ENCODE measurements at regions not wholly inside any gene's neighbourhood (a gene's known extent, or its start where the extent isn't known, plus 50 kb on each side); places are given as distances from the start of the nearest gene placed in this dataset.

- Histone ChIP-seq H3K27ac (ENCODE audit: low read depth, low read length) (no peak overlapping the region), H3K4me1 (ENCODE audit: control insufficient read depth, insufficient read depth, low read length) (peaks cover 13% of the 10 kb centered on the region; the same call in 1 of the 2 replicates), H3K9ac (ENCODE audit: low read depth, low read length) (no peak overlapping the region)
Measured at GRCh38 chr14:101707068-101707842, 54.3 kb upstream of the PPP2R5C start.

DNA sequence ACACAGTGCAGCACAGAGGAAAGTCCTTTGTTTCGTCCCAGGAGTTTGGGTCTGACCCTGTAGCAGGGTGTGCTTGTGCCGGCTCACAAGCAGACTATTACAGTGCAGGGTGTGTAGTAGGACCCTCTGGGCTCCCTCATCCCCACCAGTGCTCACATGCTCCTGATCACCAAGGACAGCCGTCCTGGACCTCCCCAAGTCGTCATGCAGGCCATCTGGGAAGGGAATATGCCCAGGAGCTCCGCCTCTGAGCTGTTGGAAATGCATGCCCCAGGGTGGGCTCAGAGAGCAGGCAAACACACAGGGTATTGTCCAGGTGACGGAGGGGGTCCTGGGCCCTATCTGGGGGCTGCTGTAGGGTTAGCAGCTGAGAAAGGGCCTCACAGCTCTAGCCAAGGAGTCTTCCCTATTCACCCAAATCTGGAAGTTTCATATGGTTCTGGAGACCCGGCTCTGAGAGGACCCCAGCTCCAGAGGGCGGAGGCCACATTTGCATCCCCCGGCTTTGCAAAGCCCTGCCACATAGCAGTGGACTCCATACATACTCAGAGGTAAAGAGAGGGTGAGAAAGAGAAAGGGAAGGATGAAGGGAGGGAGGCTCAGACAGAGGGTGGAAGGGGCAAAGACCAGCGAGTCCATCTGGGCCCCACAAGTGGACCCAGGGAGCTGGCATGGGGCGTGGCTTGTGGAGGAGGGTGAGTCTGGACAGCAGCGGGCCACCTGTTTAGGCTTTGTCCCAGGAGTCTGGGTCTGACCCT lies 53.5 kb upstream of the PPP2R5C start:
- H3K27me3 ChIP-seq (ENCODE audit: control insufficient read depth, insufficient read depth, low read length), result peaks cover 35% of the 10 kb centered on the region
- H3K9ac ChIP-seq (ENCODE audit: low read depth, low read length), result no peak overlapping the region

More at GRCh38 chr14:101707068-101707842, 54.3 kb upstream of the PPP2R5C start:
- Histone ChIP-seq H3K36me3 (ENCODE audit: control insufficient read depth, insufficient read depth, low read length) (no peaks in the 10 kb centered on the region), H3K9me3 (ENCODE audit: control insufficient read depth, insufficient read depth, low read length) (no peaks in the 10 kb centered on the region), H3K27me3 (ENCODE audit: control insufficient read depth, insufficient read depth, low read length) (peaks cover 36% of the 10 kb centered on the region), H3K4me3 (ENCODE audit: low read depth, low read length) (no peak overlapping the region)

DNA sequence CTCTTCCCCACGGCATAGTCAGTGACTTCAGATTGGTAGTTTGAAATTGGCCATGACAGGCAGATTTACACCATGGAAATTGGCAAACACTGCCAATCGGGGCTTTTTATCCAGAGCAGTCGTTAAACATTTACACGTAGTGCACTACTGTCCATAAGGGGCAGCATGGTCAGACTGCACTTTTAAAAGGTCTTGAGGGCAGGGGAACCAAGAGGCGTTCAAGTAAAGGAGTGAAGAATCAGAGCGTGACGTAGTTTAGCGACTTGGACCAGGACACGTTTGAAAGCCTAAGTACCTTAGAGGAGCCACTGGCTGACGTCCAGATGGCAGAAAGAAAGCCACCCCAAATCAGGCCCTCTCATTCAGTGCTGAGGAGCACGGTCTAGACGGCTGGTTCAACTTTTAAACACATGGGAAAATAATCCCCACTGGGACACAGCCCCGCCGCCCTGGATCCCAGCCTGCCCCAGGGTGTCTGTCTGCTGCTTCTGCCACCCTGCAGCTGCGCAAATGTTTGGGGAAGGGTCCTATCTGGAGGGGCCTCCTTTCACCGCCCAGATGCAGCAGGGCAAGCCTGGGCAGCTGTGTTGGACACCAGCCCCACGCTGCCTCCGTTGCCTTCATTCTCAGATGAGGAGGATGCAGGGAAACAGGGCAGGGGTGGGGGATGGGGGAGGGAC lies 52.5 kb upstream of the PPP2R5C start:
- Histone ChIP-seq H3K27me3 (ENCODE audit: control insufficient read depth, insufficient read depth, low read length) (peaks cover 30% of the 10 kb centered on the region), H3K36me3 (ENCODE audit: control insufficient read depth, insufficient read depth, low read length) (no peaks in the 10 kb centered on the region), H3K27ac (ENCODE audit: low read depth, low read length) (no peak overlapping the region), H3K9ac (ENCODE audit: low read depth, low read length) (no peak overlapping the region), H3K4me3 (ENCODE audit: low read depth, low read length) (no peak overlapping the region), H3K4me1 (ENCODE audit: control insufficient read depth, insufficient read depth, low read length) (peaks cover 13% of the 10 kb centered on the region; the same call in 1 of the 2 replicates), H3K9me3 (ENCODE audit: control insufficient read depth, insufficient read depth, low read length) (no peaks in the 10 kb centered on the region)

More for the DNA sequence above, 53.5 kb upstream of the PPP2R5C start:
- no peaks in the 10 kb centered on the region for H3K9me3 ChIP-seq (ENCODE audit: control insufficient read depth, insufficient read depth, low read length)
- H3K4me3 ChIP-seq (ENCODE audit: low read depth, low read length), result no peak overlapping the region
- H3K4me1 ChIP-seq (ENCODE audit: control insufficient read depth, insufficient read depth, low read length), result peaks cover 13% of the 10 kb centered on the region; the same call in 1 of the 2 replicates
- no peaks in the 10 kb centered on the region for H3K36me3 ChIP-seq (ENCODE audit: control insufficient read depth, insufficient read depth, low read length)
- no peak overlapping the region for H3K27ac ChIP-seq (ENCODE audit: low read depth, low read length)

DNA sequence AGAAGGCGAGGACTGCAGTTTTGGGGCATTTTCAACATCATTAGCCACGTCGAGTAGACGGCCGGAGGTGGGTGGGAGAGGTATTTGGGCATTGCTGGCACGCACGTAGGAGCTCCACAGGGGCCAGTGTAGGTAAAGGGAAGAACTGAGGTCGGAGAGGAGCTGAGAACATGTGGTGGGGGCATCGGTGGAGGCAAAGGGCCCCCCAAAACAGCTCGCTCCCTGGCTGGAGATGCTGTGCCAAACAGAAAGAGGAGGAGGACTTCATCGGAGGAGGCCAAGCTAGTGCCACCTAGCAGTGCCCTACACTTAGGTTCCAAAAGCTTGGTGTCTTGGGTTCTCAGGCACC lies 52.0 kb upstream of the PPP2R5C start:
- Histone ChIP-seq H3K27ac (ENCODE audit: low read depth, low read length) (no peak overlapping the region), H3K9ac (ENCODE audit: low read depth, low read length) (no peak overlapping the region), H3K4me1 (ENCODE audit: control insufficient read depth, insufficient read depth, low read length) (peaks cover 13% of the 10 kb centered on the region; the same call in 1 of the 2 replicates), H3K27me3 (ENCODE audit: control insufficient read depth, insufficient read depth, low read length) (peaks cover 25% of the 10 kb centered on the region), H3K36me3 (ENCODE audit: control insufficient read depth, insufficient read depth, low read length) (no peaks in the 10 kb centered on the region), H3K9me3 (ENCODE audit: control insufficient read depth, insufficient read depth, low read length) (no peaks in the 10 kb centered on the region), H3K4me3 (ENCODE audit: low read depth, low read length) (no peak overlapping the region)

- Histone ChIP-seq H3K9ac (ENCODE audit: low read depth, low read length) (no peak overlapping the region), H3K27me3 (ENCODE audit: control insufficient read depth, insufficient read depth, low read length) (peaks cover 18% of the 10 kb centered on the region), H3K4me3 (ENCODE audit: low read depth, low read length) (no peak overlapping the region), H3K36me3 (ENCODE audit: control insufficient read depth, insufficient read depth, low read length) (no peaks in the 10 kb centered on the region), H3K27ac (ENCODE audit: low read depth, low read length) (no peak overlapping the region), H3K9me3 (ENCODE audit: control insufficient read depth, insufficient read depth, low read length) (no peaks in the 10 kb centered on the region), H3K4me1 (ENCODE audit: control insufficient read depth, insufficient read depth, low read length) (peaks cover 13% of the 10 kb centered on the region; the same call in 1 of the 2 replicates)
Measured at GRCh38 chr14:101709962-101710931, 51.3 kb upstream of the PPP2R5C start.

- no peaks in the 10 kb centered on the region for H3K9me3 ChIP-seq (ENCODE audit: control insufficient read depth, insufficient read depth, low read length)
- no peaks in the 10 kb centered on the region for H3K36me3 ChIP-seq (ENCODE audit: control insufficient read depth, insufficient read depth, low read length)
- H3K4me1 ChIP-seq (ENCODE audit: control insufficient read depth, insufficient read depth, low read length), result peaks cover 13% of the 10 kb centered on the region; the same call in 1 of the 2 replicates
- no peak overlapping the region for H3K4me3 ChIP-seq (ENCODE audit: low read depth, low read length)
- H3K27me3 ChIP-seq (ENCODE audit: control insufficient read depth, insufficient read depth, low read length), result peaks cover 8% of the 10 kb centered on the region
- H3K9ac ChIP-seq (ENCODE audit: low read depth, low read length), result no peak overlapping the region
- H3K27ac ChIP-seq (ENCODE audit: low read depth, low read length), result no peak overlapping the region
Measured at GRCh38 chr14:101711041-101711856, 50.3 kb upstream of the PPP2R5C start.
